ENCODE measurements at regions not wholly inside any gene's neighbourhood (a gene's known extent, or its start where the extent isn't known, plus 50 kb on each side); places are given as distances from the start of the nearest gene placed in this dataset.

- TF ChIP-seq TFE3 (CRISPR knock-in tag; IDR thresholded peaks at IDR 0.05) = 0 out of 2 replicates have a peak, but pooled peaks have one; percentile 48
- TF ChIP-seq ZGPAT (CRISPR knock-in tag; IDR thresholded peaks at IDR 0.05) = no peak
- TF ChIP-seq ZNF331 (CRISPR knock-in tag; IDR thresholded peaks at IDR 0.05) = 0 out of 2 replicates have a peak, but pooled peaks have one; percentile 31
- TF ChIP-seq FOXC1 (CRISPR knock-in tag; IDR thresholded peaks at IDR 0.05; ENCODE audit: borderline replicate concordance) = 0 out of 2 replicates have a peak, but pooled peaks have one; percentile 30
- no peak for TF ChIP-seq ZZZ3 (CRISPR knock-in tag; IDR thresholded peaks at IDR 0.05; ENCODE audit: borderline replicate concordance)
- no peak for TF ChIP-seq FOXO4 (CRISPR knock-in tag; conservative IDR thresholded peaks at IDR 0.05)
- TF ChIP-seq ZNF350 (CRISPR knock-in tag; IDR thresholded peaks at IDR 0.05; ENCODE audit: borderline replicate concordance, low read depth) = 0 out of 2 replicates have a peak, but pooled peaks have one; percentile 55
- TF ChIP-seq ZNF362 (CRISPR knock-in tag; IDR thresholded peaks at IDR 0.05; ENCODE audit: borderline replicate concordance) = no peak
- 0 out of 2 replicates have a peak, but pooled peaks have one; percentile 18 for TF ChIP-seq USF2 (IDR thresholded peaks at IDR 0.05; ENCODE audit: low read depth, low read length)
- TF ChIP-seq USF2 (CRISPR knock-in tag; IDR thresholded peaks at IDR 0.05; ENCODE audit: borderline replicate concordance) = no peak
- TF ChIP-seq ZFP62 (CRISPR knock-in tag; IDR thresholded peaks at IDR 0.05) = no peak
- peak; percentile 44; the same call in 1 of the 2 replicates for TF ChIP-seq NR1H2 (CRISPR knock-in tag; IDR thresholded peaks at IDR 0.05; ENCODE audit: borderline replicate concordance, low read depth)
- no peak for TF ChIP-seq ZNF670 (CRISPR knock-in tag; IDR thresholded peaks at IDR 0.05; ENCODE audit: borderline replicate concordance)
- TF ChIP-seq BCLAF1 (IDR thresholded peaks at IDR 0.05) = no peak
- TF ChIP-seq ZNF570 (CRISPR knock-in tag; IDR thresholded peaks at IDR 0.05; ENCODE audit: borderline replicate concordance) = no peak
- TF ChIP-seq CTCF (CRISPR knock-in tag; IDR thresholded peaks at IDR 0.05) = peak; percentile 95
Measured at GRCh38 chr20:47854687-47855212, 69.5 kb upstream of the SULF2 start (continued).
